ENCODE measurements at regions not wholly inside any gene's neighbourhood (a gene's known extent, or its start where the extent isn't known, plus 50 kb on each side); places are given as distances from the start of the nearest gene placed in this dataset.

- TF ChIP-seq CHD7 (IDR thresholded peaks at IDR 0.05; ENCODE audit: insufficient replicate concordance, low read length), result no peak
- TF ChIP-seq SIX5 (IDR thresholded peaks at IDR 0.05; ENCODE audit: low read depth, low read length), result no peak
- TF ChIP-seq BRCA1 (IDR thresholded peaks at IDR 0.05; ENCODE audit: low read depth, low read length), result no peak
- no peak for TF ChIP-seq BACH1 (IDR thresholded peaks at IDR 0.05; ENCODE audit: low read length)
- no peak for TF ChIP-seq USF2 (IDR thresholded peaks at IDR 0.05; ENCODE audit: low read length)
- no peak for TF ChIP-seq CTCF (IDR thresholded peaks at IDR 0.05; ENCODE audit: control extremely low read depth in 1 of 3, insufficient read depth in 1 of 3, low read depth in 1 of 3, low read length in 3 of 3)
- no peak for TF ChIP-seq HDAC2 (IDR thresholded peaks at IDR 0.05; ENCODE audit: borderline replicate concordance in 1 of 2, low read depth in 2 of 2, low read length in 2 of 2)
- TF ChIP-seq RNF2 (IDR thresholded peaks at IDR 0.05; ENCODE audit: borderline replicate concordance, low read depth, low read length, missing control alignments, poor library complexity, severe bottlenecking), result no peak
Measured at GRCh38 chr5:173759691-173760090, 128.5 kb upstream of the CPEB4 start (continued).
